SK-N-MC (cell line): ENCODE measurements at regions not wholly inside any gene's neighbourhood (a gene's known extent, or its start where the extent isn't known, plus 50 kb on each side); places are given as distances from the start of the nearest gene placed in this dataset.

Experiments used
- EZH2 ChIP-seq: fragments of 200-600 bp; sonication (generic); IDR thresholded peaks from one replicate; pipeline ENCODE4 v1.6.1; 2017; ENCODE audit warnings: antibody characterized with exemption
- POLR2AphosphoS5 ChIP-seq: IDR thresholded peaks from 2 replicates; pipeline ENCODE4 v1.6.1; 2012; ENCODE audit warnings: mild to moderate bottlenecking, low read depth, low read length, borderline replicate concordance

DNA sequence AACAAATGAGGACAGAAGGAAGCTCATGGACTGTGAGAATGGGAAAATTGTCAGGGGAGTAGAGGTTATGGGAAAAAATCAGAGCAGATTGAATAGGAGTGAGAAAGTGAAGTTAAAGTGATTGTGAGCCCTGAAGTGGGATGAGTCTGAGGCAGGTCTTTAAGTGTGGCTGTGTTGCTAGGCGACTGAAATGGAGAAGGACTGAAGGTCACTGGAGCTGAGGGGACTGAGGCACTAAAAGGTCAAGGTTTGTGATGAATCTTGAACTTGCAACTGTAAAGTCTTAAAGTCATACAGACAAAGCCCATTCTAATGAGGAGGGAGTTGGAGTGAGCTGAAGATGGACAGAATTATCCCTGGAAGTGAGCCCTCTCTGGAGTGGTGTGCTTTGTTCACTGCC lies 518.9 kb downstream of the TUSC7 start:
- TF ChIP-seq POLR2AphosphoS5 (no peak), EZH2 (no peak)
